ENCODE measurements at regions not wholly inside any gene's neighbourhood (a gene's known extent, or its start where the extent isn't known, plus 50 kb on each side); places are given as distances from the start of the nearest gene placed in this dataset.

DNA sequence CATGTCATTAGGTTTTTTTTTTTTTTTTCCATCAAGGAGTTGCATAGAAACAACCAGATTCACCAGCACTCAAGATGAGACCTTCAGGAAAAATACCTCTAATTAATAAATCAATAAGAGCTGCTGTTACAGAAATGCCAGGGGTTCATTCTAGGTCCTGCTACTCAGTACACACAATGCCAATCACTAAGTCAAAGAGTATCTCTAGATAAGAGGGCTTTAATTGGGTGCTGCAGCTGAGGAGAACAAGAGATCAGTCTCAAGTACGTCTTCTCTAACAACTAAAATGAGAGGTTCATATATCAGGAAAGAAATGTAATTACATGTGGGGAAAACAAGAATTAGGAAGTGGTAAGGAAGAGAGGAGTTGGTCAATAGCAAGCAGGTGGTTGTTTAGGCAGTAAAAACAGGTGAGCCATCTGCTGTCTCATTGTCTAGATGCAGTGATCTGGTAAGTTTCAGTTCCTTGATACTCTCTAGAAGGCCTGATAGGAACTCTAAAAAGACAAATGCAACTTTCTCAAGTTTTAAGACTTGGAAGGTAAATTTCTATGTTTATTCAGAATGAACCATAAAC lies 272.9 kb upstream of the ZWINT start:
- Histone ChIP-seq H3K36me3 (ENCODE audit: control insufficient read depth in 2 of 2, extremely low read depth in 1 of 2, insufficient read depth in 2 of 2, low read length in 2 of 2) (no peaks in the 10 kb centered on the region), H3K79me2 (ENCODE audit: control insufficient read depth, insufficient read depth, low read length) (no peaks in the 10 kb centered on the region), H2AFZ (ENCODE audit: control insufficient read depth, low read length) (no peak overlapping the region), H3K27me3 (ENCODE audit: control insufficient read depth, extremely low read depth, insufficient read depth, low read length) (no peaks in the 10 kb centered on the region), H3K9me1 (ENCODE audit: control insufficient read depth, extremely low read depth, insufficient read depth, low read length) (no peaks in the 10 kb centered on the region), H4K20me1 (ENCODE audit: control insufficient read depth, extremely low read depth, insufficient read depth, low read length) (no peaks in the 10 kb centered on the region), H3K4me2 (ENCODE audit: control insufficient read depth, extremely low read depth, insufficient read depth, low read depth, low read length) (no peak overlapping the region), H3K4me3 (ENCODE audit: control insufficient read depth in 2 of 3, extremely low read depth in 1 of 3, insufficient read depth in 2 of 3, low read depth in 1 of 3, low read length in 3 of 3) (no peak overlapping the region), H3K9ac (ENCODE audit: control insufficient read depth, extremely low read depth, insufficient read depth, low read length) (no peak overlapping the region), H3K4me1 (ENCODE audit: control insufficient read depth, extremely low read depth, insufficient read depth, low read length) (no peaks in the 10 kb centered on the region), H3K27ac (ENCODE audit: control insufficient read depth, insufficient read depth, low read length) (no peak overlapping the region), H3K9me3 (ENCODE audit: control insufficient read depth, low read depth, low read length) (no peaks in the 10 kb centered on the region)
- dilution Hi-C loops (cut with MboI; ENCODE audit: extremely low pct_ligation_motif_present, low sequenced_read_pairs), result no loop called here
- DNase-seq (ENCODE audit: low read depth, low spot score) (no peak), FAIRE-seq (no peak)
- TF ChIP-seq EZH2 (IDR thresholded peaks at IDR 0.05; ENCODE audit: low read length) (no peak), CTCF (optimal IDR thresholded peaks at IDR 0.05 in 1 of 3, IDR thresholded peaks at IDR 0.05 in 1 of 3, conservative IDR thresholded peaks at IDR 0.05 in 1 of 3; ENCODE audit: extremely low read depth in 1 of 3, insufficient read depth in 2 of 3, low read length in 3 of 3) (no peak)

DNA sequence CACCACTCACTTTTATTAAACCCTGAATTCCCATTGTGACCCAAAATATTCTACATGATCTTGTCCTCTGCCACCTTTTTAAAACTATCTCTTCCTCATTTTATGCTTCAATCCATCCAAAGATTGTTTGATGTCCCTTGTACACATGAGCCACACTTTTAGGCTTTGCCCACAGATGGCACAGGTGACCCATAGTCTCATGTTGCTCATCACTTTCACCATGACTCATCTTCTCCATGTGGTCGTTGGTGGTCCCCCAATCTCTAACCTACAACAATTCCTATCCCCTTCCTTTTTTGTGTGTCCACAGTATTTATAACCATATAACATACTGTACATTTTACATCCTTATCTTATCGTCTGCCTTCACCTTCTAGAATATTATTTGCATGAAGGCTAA lies 271.5 kb upstream of the ZWINT start:
- no peaks in the 10 kb centered on the region for H3K79me2 ChIP-seq (ENCODE audit: control insufficient read depth, insufficient read depth, low read length)
- no peak overlapping the region for H3K9ac ChIP-seq (ENCODE audit: control insufficient read depth, extremely low read depth, insufficient read depth, low read length)
- FAIRE-seq (no peak), DNase-seq (ENCODE audit: low read depth, low spot score) (no peak)
- no peaks in the 10 kb centered on the region for H3K4me1 ChIP-seq (ENCODE audit: control insufficient read depth, extremely low read depth, insufficient read depth, low read length)
- H3K36me3 ChIP-seq (ENCODE audit: control insufficient read depth in 2 of 2, extremely low read depth in 1 of 2, insufficient read depth in 2 of 2, low read length in 2 of 2), result no peaks in the 10 kb centered on the region
- no peaks in the 10 kb centered on the region for H3K9me3 ChIP-seq (ENCODE audit: control insufficient read depth, low read depth, low read length)
- no peaks in the 10 kb centered on the region for H4K20me1 ChIP-seq (ENCODE audit: control insufficient read depth, extremely low read depth, insufficient read depth, low read length)
- no peak overlapping the region for H3K4me2 ChIP-seq (ENCODE audit: control insufficient read depth, extremely low read depth, insufficient read depth, low read depth, low read length)
- H3K27me3 ChIP-seq (ENCODE audit: control insufficient read depth, extremely low read depth, insufficient read depth, low read length), result no peaks in the 10 kb centered on the region
- H3K4me3 ChIP-seq (ENCODE audit: control insufficient read depth in 2 of 3, extremely low read depth in 1 of 3, insufficient read depth in 2 of 3, low read depth in 1 of 3, low read length in 3 of 3), result no peak overlapping the region
- H2AFZ ChIP-seq (ENCODE audit: control insufficient read depth, low read length), result no peak overlapping the region
- dilution Hi-C loops (cut with MboI; ENCODE audit: extremely low pct_ligation_motif_present, low sequenced_read_pairs), result no loop called here
- no peaks in the 10 kb centered on the region for H3K9me1 ChIP-seq (ENCODE audit: control insufficient read depth, extremely low read depth, insufficient read depth, low read length)
- TF ChIP-seq CTCF (optimal IDR thresholded peaks at IDR 0.05 in 1 of 3, IDR thresholded peaks at IDR 0.05 in 1 of 3, conservative IDR thresholded peaks at IDR 0.05 in 1 of 3; ENCODE audit: extremely low read depth in 1 of 3, insufficient read depth in 2 of 3, low read length in 3 of 3) (no peak), EZH2 (IDR thresholded peaks at IDR 0.05; ENCODE audit: low read length) (no peak)
- H3K27ac ChIP-seq (ENCODE audit: control insufficient read depth, insufficient read depth, low read length), result no peak overlapping the region

All from keratinocyte (primary cell).